GM23338 (cell line): ENCODE measurements at regions not wholly inside any gene's neighbourhood (a gene's known extent, or its start where the extent isn't known, plus 50 kb on each side); places are given as distances from the start of the nearest gene placed in this dataset.

Experiments used
- ATAC-seq: fragments of 200-7000 bp; cut with Tn5 transposase; 3 replicates; pipeline ENCODE4 v1.9.1; 2020
- DNase-seq: peaks from one replicate; pipeline ENCODE4 v3.0.0-alpha.2; 2015; ENCODE audit warnings: low spot score
- H2AFZ ChIP-seq: fragments of 200-600 bp; sonication (generic); 2 replicates; pipeline ENCODE4 v1.8.0; 2016; ENCODE audit warnings: antibody characterized with exemption, mild to moderate bottlenecking, moderate library complexity
- H3F3A ChIP-seq: fragments of 200-600 bp; sonication (generic); replicated peaks from 2 replicates; pipeline ENCODE4 v1.8.0; 2017; ENCODE audit warnings: antibody characterized with exemption, mixed run types, low read depth
- H3K27ac ChIP-seq: fragments of 200-600 bp; sonication (generic); 2 replicates; pipeline ENCODE4 v1.6.1; 2016; ENCODE audit warnings: low read depth
- H3K27me3 ChIP-seq: fragments of 200-600 bp; sonication (generic); 2 replicates; pipeline ENCODE4 v1.8.0; 2016; ENCODE audit warnings: mild to moderate bottlenecking, mixed run types, moderate library complexity; ENCODE audit not compliant: insufficient read depth
- H3K36me3 ChIP-seq: fragments of 200-600 bp; sonication (generic); 2 replicates; pipeline ENCODE4 v1.8.0; 2016; ENCODE audit warnings: mild to moderate bottlenecking; ENCODE audit not compliant: insufficient read depth
- H3K4me1 ChIP-seq: fragments of 200-600 bp; sonication (generic); 2 replicates; pipeline ENCODE4 v1.8.0; 2016; ENCODE audit warnings: mild to moderate bottlenecking, moderate library complexity; ENCODE audit not compliant: insufficient read depth
- H3K4me2 ChIP-seq: fragments of 200-600 bp; sonication (generic); 2 replicates; pipeline ENCODE4 v1.7.1; 2017; ENCODE audit warnings: mixed run types
- H3K4me3 ChIP-seq: fragments of 200-600 bp; sonication (generic); 2 replicates; pipeline ENCODE4 v1.6.1; 2016; ENCODE audit warnings: mixed run types
- H3K79me2 ChIP-seq: fragments of 200-600 bp; sonication (generic); replicated peaks from 2 replicates; pipeline ENCODE4 v1.8.0; 2017; ENCODE audit warnings: mild to moderate bottlenecking; ENCODE audit not compliant: insufficient read depth
- H3K9me2 ChIP-seq: fragments of 200-600 bp; sonication (generic); 2 replicates; pipeline ENCODE4 v1.8.0; 2017; ENCODE audit not compliant: insufficient read depth
- H4K20me1 ChIP-seq: fragments of 200-600 bp; sonication (generic); replicated peaks from 2 replicates; pipeline ENCODE4 v1.8.0; 2017; ENCODE audit warnings: mild to moderate bottlenecking; ENCODE audit not compliant: insufficient read depth
- H3K27ac Mint-ChIP-seq: 2 replicates; pipeline ENCODE4 v1.8.0; 2020; ENCODE audit warnings: inconsistent platforms, mild to moderate bottlenecking, moderate library complexity, mixed read lengths
- H3K27me3 Mint-ChIP-seq: 3 replicates; pipeline ENCODE4 v1.8.0; 2022; ENCODE audit warnings: low read depth, mild to moderate bottlenecking, moderate library complexity, mixed read lengths, inconsistent platforms; ENCODE audit not compliant: insufficient read depth, poor library complexity
- H3K36me3 Mint-ChIP-seq: 3 replicates; pipeline ENCODE4 v1.8.0; 2021; ENCODE audit warnings: low read depth, mild to moderate bottlenecking, inconsistent platforms, moderate library complexity, mixed read lengths
- H3K4me1 Mint-ChIP-seq: 3 replicates; pipeline ENCODE4 v1.8.0; 2020; ENCODE audit warnings: mild to moderate bottlenecking, inconsistent platforms, mixed read lengths
- H3K4me3 Mint-ChIP-seq: 3 replicates; pipeline ENCODE4 v1.8.0; 2021; ENCODE audit warnings: moderate library complexity, mild to moderate bottlenecking, inconsistent platforms, mixed read lengths
- H3K9me3 Mint-ChIP-seq: 3 replicates; pipeline ENCODE4 v1.8.0; 2020; ENCODE audit warnings: moderate library complexity, mild to moderate bottlenecking, inconsistent platforms, mixed read lengths
- CREB1 ChIP-seq: fragments of 250-450 bp; sonication (Bioruptor Pico); IDR thresholded peaks from 2 replicates; pipeline ENCODE4 v1.5.0; 2020; ENCODE audit warnings: low read depth, mild to moderate bottlenecking, moderate library complexity
- EZH2 ChIP-seq: fragments of 200-600 bp; sonication (generic); IDR thresholded peaks from one replicate; pipeline ENCODE4 v1.8.0; 2017; ENCODE audit warnings: antibody characterized with exemption, mild to moderate bottlenecking, low read depth; ENCODE audit not compliant: unreplicated experiment
- EZH2phosphoT487 ChIP-seq: fragments of 200-600 bp; sonication (generic); IDR thresholded peaks from one replicate; pipeline ENCODE4 v1.8.1; 2018; ENCODE audit warnings: antibody characterized with exemption; ENCODE audit not compliant: unreplicated experiment
- JUNB ChIP-seq: IDR thresholded peaks from one replicate; pipeline ENCODE4 v1.6.1; 2016; ENCODE audit warnings: antibody characterized with exemption; ENCODE audit not compliant: unreplicated experiment
- NANOG ChIP-seq: IDR thresholded peaks from 2 replicates; pipeline ENCODE4 v1.6.1; 2016; ENCODE audit warnings: antibody characterized with exemption, borderline replicate concordance
- POLR2AphosphoS5 ChIP-seq: IDR thresholded peaks from 2 replicates; pipeline ENCODE4 v1.6.1; 2016; ENCODE audit warnings: antibody characterized with exemption, low read depth
- STAT1 ChIP-seq: IDR thresholded peaks from one replicate; pipeline ENCODE4 v1.6.1; 2016; ENCODE audit warnings: antibody characterized with exemption; ENCODE audit not compliant: unreplicated experiment
- ZNF114 ChIP-seq: fragments of 250-450 bp; sonication (Bioruptor Pico); IDR thresholded peaks from 2 replicates; pipeline ENCODE4 v1.5.0; 2020; ENCODE audit warnings: mild to moderate bottlenecking, moderate library complexity
- ZNF331 ChIP-seq: fragments of 250-450 bp; sonication (Bioruptor Pico); IDR thresholded peaks from 2 replicates; pipeline ENCODE4 v1.5.0; 2020; ENCODE audit warnings: low read depth, mild to moderate bottlenecking, moderate library complexity
- TF ChIP-seq, protein P1 (sequence below), 2 experiments: fragments of 200-600 bp in 1 of 2; sonication (generic) in 1 of 2; conservative IDR thresholded peaks; 2 replicates each; pipeline versions ENCODE4 v1.5.1 to v1.6.1; 2016 to 2017; ENCODE audit warnings: antibody characterized with exemption in 2 of 2, low read depth in 2 of 2, mild to moderate bottlenecking in 2 of 2, moderate library complexity in 1 of 2
- TF ChIP-seq, protein P2 (sequence below): IDR thresholded peaks from 2 replicates; pipeline ENCODE4 v1.6.1; 2016; ENCODE audit warnings: antibody characterized with exemption
- TF ChIP-seq, protein P3 (sequence below): IDR thresholded peaks from one replicate; pipeline ENCODE4 v1.6.1; 2018; ENCODE audit warnings: antibody characterized with exemption; ENCODE audit not compliant: unreplicated experiment
- TF ChIP-seq, protein P4 (sequence below): fragments of 250-450 bp; sonication (Bioruptor Pico); IDR thresholded peaks from 2 replicates; pipeline ENCODE4 v1.5.0; 2020; ENCODE audit warnings: mild to moderate bottlenecking, moderate library complexity

DNA sequence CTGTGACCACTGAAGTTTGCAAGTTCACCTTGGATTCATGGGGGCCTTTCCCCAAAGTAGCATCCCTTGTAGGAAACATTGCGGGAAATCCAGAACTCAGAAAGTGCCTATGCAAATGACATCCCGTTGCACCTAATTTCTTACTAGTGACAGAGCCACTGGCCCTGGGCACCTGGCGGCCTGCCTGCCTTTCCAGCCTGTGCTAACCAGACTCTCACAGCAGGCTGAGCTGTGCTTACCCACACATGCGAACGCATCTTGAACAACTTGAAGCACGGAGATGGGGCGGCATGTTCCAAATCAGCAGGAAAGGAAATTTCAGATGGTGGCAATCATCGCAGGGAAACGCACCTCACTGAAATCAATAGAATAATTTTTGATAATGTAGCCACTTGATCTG, 405.8 kb downstream of the TMEM182 start:
- no peak overlapping the region for H3K27ac Mint-ChIP-seq
- H3K4me3 Mint-ChIP-seq: no peak overlapping the region
- H3K36me3 Mint-ChIP-seq: no peaks in the 10 kb centered on the region
- DNase-seq: no peak
- Histone ChIP-seq H3K9me2 (0 out of 2 replicates have a peak, but pooled peaks cover 8% of the 10 kb centered on the region), H3K4me2 (no peak overlapping the region), H3K79me2 (no peaks in the 10 kb centered on the region), H3K4me1 (peaks cover 7% of the 10 kb centered on the region), H3K27ac (no peak overlapping the region), H3F3A (no peaks in the 10 kb centered on the region), H3K36me3 (no peaks in the 10 kb centered on the region), H4K20me1 (no peaks in the 10 kb centered on the region), H3K27me3 (no peaks in the 10 kb centered on the region), H2AFZ (0 out of 2 replicates have a peak overlapping the region, but pooled peaks have one; percentile 69), H3K4me3 (no peak overlapping the region)
- H3K9me3 Mint-ChIP-seq: no peaks in the 10 kb centered on the region
- ATAC-seq: no peak
- H3K27me3 Mint-ChIP-seq: no peaks in the 10 kb centered on the region
- TF ChIP-seq, protein P1, sequence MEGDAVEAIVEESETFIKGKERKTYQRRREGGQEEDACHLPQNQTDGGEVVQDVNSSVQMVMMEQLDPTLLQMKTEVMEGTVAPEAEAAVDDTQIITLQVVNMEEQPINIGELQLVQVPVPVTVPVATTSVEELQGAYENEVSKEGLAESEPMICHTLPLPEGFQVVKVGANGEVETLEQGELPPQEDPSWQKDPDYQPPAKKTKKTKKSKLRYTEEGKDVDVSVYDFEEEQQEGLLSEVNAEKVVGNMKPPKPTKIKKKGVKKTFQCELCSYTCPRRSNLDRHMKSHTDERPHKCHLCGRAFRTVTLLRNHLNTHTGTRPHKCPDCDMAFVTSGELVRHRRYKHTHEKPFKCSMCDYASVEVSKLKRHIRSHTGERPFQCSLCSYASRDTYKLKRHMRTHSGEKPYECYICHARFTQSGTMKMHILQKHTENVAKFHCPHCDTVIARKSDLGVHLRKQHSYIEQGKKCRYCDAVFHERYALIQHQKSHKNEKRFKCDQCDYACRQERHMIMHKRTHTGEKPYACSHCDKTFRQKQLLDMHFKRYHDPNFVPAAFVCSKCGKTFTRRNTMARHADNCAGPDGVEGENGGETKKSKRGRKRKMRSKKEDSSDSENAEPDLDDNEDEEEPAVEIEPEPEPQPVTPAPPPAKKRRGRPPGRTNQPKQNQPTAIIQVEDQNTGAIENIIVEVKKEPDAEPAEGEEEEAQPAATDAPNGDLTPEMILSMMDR (conservative IDR thresholded peaks at IDR 0.05; ENCODE audit: low read depth in 2 of 2): no peak
- TF ChIP-seq EZH2 (no peak), CREB1 (no peak), STAT1 (no peak), ZNF114 (CRISPR knock-in tag) (no peak), POLR2AphosphoS5 (no peak), ZNF331 (CRISPR knock-in tag) (no peak), JUNB (no peak), NANOG (no peak), EZH2phosphoT487 (no peak)
- TF ChIP-seq, protein P2, sequence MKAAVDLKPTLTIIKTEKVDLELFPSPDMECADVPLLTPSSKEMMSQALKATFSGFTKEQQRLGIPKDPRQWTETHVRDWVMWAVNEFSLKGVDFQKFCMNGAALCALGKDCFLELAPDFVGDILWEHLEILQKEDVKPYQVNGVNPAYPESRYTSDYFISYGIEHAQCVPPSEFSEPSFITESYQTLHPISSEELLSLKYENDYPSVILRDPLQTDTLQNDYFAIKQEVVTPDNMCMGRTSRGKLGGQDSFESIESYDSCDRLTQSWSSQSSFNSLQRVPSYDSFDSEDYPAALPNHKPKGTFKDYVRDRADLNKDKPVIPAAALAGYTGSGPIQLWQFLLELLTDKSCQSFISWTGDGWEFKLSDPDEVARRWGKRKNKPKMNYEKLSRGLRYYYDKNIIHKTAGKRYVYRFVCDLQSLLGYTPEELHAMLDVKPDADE: no peak
- TF ChIP-seq, protein P3, sequence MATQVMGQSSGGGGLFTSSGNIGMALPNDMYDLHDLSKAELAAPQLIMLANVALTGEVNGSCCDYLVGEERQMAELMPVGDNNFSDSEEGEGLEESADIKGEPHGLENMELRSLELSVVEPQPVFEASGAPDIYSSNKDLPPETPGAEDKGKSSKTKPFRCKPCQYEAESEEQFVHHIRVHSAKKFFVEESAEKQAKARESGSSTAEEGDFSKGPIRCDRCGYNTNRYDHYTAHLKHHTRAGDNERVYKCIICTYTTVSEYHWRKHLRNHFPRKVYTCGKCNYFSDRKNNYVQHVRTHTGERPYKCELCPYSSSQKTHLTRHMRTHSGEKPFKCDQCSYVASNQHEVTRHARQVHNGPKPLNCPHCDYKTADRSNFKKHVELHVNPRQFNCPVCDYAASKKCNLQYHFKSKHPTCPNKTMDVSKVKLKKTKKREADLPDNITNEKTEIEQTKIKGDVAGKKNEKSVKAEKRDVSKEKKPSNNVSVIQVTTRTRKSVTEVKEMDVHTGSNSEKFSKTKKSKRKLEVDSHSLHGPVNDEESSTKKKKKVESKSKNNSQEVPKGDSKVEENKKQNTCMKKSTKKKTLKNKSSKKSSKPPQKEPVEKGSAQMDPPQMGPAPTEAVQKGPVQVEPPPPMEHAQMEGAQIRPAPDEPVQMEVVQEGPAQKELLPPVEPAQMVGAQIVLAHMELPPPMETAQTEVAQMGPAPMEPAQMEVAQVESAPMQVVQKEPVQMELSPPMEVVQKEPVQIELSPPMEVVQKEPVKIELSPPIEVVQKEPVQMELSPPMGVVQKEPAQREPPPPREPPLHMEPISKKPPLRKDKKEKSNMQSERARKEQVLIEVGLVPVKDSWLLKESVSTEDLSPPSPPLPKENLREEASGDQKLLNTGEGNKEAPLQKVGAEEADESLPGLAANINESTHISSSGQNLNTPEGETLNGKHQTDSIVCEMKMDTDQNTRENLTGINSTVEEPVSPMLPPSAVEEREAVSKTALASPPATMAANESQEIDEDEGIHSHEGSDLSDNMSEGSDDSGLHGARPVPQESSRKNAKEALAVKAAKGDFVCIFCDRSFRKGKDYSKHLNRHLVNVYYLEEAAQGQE: no peak
- TF ChIP-seq, protein P4, sequence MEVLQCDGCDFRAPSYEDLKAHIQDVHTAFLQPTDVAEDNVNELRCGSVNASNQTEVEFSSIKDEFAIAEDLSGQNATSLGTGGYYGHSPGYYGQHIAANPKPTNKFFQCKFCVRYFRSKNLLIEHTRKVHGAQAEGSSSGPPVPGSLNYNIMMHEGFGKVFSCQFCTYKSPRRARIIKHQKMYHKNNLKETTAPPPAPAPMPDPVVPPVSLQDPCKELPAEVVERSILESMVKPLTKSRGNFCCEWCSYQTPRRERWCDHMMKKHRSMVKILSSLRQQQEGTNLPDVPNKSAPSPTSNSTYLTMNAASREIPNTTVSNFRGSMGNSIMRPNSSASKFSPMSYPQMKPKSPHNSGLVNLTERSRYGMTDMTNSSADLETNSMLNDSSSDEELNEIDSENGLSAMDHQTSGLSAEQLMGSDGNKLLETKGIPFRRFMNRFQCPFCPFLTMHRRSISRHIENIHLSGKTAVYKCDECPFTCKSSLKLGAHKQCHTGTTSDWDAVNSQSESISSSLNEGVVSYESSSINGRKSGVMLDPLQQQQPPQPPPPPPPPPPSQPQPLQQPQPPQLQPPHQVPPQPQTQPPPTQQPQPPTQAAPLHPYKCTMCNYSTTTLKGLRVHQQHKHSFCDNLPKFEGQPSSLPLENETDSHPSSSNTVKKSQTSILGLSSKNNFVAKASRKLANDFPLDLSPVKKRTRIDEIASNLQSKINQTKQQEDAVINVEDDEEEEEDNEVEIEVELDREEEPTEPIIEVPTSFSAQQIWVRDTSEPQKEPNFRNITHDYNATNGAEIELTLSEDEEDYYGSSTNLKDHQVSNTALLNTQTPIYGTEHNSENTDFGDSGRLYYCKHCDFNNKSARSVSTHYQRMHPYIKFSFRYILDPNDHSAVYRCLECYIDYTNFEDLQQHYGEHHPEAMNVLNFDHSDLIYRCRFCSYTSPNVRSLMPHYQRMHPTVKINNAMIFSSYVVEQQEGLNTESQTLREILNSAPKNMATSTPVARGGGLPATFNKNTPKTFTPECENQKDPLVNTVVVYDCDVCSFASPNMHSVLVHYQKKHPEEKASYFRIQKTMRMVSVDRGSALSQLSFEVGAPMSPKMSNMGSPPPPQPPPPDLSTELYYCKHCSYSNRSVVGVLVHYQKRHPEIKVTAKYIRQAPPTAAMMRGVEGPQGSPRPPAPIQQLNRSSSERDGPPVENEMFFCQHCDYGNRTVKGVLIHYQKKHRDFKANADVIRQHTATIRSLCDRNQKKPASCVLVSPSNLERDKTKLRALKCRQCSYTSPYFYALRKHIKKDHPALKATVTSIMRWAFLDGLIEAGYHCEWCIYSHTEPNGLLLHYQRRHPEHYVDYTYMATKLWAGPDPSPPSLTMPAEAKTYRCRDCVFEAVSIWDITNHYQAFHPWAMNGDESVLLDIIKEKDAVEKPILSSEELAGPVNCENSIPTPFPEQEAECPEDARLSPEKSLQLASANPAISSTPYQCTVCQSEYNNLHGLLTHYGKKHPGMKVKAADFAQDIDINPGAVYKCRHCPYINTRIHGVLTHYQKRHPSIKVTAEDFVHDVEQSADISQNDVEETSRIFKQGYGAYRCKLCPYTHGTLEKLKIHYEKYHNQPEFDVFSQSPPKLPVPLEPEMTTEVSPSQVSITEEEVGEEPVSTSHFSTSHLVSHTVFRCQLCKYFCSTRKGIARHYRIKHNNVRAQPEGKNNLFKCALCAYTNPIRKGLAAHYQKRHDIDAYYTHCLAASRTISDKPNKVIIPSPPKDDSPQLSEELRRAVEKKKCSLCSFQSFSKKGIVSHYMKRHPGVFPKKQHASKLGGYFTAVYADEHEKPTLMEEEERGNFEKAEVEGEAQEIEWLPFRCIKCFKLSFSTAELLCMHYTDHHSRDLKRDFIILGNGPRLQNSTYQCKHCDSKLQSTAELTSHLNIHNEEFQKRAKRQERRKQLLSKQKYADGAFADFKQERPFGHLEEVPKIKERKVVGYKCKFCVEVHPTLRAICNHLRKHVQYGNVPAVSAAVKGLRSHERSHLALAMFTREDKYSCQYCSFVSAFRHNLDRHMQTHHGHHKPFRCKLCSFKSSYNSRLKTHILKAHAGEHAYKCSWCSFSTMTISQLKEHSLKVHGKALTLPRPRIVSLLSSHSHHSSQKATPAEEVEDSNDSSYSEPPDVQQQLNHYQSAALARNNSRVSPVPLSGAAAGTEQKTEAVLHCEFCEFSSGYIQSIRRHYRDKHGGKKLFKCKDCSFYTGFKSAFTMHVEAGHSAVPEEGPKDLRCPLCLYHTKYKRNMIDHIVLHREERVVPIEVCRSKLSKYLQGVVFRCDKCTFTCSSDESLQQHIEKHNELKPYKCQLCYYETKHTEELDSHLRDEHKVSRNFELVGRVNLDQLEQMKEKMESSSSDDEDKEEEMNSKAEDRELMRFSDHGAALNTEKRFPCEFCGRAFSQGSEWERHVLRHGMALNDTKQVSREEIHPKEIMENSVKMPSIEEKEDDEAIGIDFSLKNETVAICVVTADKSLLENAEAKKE (CRISPR knock-in tag): no peak
- peaks cover 22% of the 10 kb centered on the region for H3K4me1 Mint-ChIP-seq
